ENCODE measurements at regions not wholly inside any gene's neighbourhood (a gene's known extent, or its start where the extent isn't known, plus 50 kb on each side); places are given as distances from the start of the nearest gene placed in this dataset.

DNA sequence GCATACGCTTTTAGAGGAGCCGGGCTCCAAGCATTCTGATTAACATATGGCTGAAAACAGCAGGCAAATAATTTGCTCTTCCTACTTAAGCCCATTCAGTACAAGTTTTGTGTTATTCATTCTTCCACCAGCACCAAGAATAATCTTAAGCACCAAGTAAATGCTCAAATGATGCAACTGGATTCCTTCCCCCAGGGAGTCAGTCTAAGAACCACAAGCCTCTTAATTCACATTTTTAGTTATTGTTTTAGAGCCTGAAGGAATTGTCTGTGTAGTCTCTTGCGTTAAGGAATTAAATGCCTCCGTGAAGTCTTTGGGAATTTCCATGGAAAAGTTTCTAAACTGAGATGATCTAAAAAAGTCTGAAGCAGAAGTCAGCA is 61.5 kb upstream of the MAGEB2 start:
- POLR2A ChIA-PET (ENCODE audit: unreplicated experiment): no interaction called here
- H3K27me3 ChIP-seq (ENCODE audit: low read length): no peaks in the 10 kb centered on the region

DNA sequence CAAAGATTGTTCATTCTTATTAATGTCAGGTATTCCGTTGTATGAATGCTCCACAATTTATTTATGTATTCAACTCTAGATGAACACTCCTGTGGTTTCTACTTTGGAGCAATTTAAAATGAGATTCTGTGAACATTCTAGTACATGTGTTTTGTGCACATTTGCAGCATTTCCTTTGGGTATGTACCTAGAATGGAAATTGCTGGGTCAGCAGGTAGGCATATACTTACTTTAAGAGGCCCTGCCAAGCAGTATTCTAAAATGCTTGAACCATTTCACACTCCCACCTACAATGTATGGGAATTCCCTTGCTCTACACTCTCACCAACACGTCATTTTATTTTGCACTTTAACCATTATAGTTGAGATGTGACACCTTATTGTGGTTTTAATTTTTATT is 59.4 kb upstream of the MAGEB2 start:
- ChIA-PET POLR2A (ENCODE audit: unreplicated experiment) (no interaction called here), CTCF (no interaction called here)
- DNase-seq (no peak), ATAC-seq (no peak)
- H3K79me2 ChIP-seq (ENCODE audit: low read length): no peaks in the 10 kb centered on the region
- H2AFZ ChIP-seq (ENCODE audit: low read length): no peak overlapping the region
- H3K27me3 ChIP-seq (ENCODE audit: low read length): no peaks in the 10 kb centered on the region
- H3K36me3 ChIP-seq (ENCODE audit: low read depth, low read length): no peaks in the 10 kb centered on the region
- H3K27ac ChIP-seq (ENCODE audit: low read length): no peak overlapping the region
- no peak overlapping the region for H3K4me2 ChIP-seq (ENCODE audit: low read length)
- H3K4me1 ChIP-seq (ENCODE audit: insufficient read depth, low read length): no peaks in the 10 kb centered on the region
- TF ChIP-seq EZH2 (IDR thresholded peaks at IDR 0.05; ENCODE audit: low read length, unreplicated experiment) (no peak), EZH2phosphoT487 (IDR thresholded peaks at IDR 0.05; ENCODE audit: borderline replicate concordance, low read length) (no peak)
- TF ChIP-seq, protein P1, sequence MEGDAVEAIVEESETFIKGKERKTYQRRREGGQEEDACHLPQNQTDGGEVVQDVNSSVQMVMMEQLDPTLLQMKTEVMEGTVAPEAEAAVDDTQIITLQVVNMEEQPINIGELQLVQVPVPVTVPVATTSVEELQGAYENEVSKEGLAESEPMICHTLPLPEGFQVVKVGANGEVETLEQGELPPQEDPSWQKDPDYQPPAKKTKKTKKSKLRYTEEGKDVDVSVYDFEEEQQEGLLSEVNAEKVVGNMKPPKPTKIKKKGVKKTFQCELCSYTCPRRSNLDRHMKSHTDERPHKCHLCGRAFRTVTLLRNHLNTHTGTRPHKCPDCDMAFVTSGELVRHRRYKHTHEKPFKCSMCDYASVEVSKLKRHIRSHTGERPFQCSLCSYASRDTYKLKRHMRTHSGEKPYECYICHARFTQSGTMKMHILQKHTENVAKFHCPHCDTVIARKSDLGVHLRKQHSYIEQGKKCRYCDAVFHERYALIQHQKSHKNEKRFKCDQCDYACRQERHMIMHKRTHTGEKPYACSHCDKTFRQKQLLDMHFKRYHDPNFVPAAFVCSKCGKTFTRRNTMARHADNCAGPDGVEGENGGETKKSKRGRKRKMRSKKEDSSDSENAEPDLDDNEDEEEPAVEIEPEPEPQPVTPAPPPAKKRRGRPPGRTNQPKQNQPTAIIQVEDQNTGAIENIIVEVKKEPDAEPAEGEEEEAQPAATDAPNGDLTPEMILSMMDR (conservative IDR thresholded peaks at IDR 0.05; ENCODE audit: low read depth, low read length): no peak
- intact Hi-C loops (cut with micrococcal nuclease): no loop called here
- H4K20me1 ChIP-seq (ENCODE audit: low read length): no peaks in the 10 kb centered on the region
- BruUV-seq (replicated peaks): no TSS peak
- no peaks in the 10 kb centered on the region for H3F3A ChIP-seq (ENCODE audit: low read length, unreplicated experiment)
- no peak overlapping the region for H3K9ac ChIP-seq (ENCODE audit: low read length)
- H3K9me3 ChIP-seq (ENCODE audit: low read length): no peaks in the 10 kb centered on the region
- H3K4me3 ChIP-seq (ENCODE audit: low read length): no peak overlapping the region
- H3K9me2 ChIP-seq (replicated peaks; ENCODE audit: low read length): no peaks in the 10 kb centered on the region

More for the DNA sequence above, 61.5 kb upstream of the MAGEB2 start:
- Histone ChIP-seq H3K9me3 (ENCODE audit: low read length) (no peaks in the 10 kb centered on the region), H3F3A (ENCODE audit: low read length, unreplicated experiment) (no peaks in the 10 kb centered on the region), H3K9me2 (replicated peaks; ENCODE audit: low read length) (no peaks in the 10 kb centered on the region), H3K4me1 (ENCODE audit: insufficient read depth, low read length) (peaks cover 4% of the 10 kb centered on the region; the same call in 1 of the 2 replicates), H3K4me3 (ENCODE audit: low read length) (no peak overlapping the region), H3K4me2 (ENCODE audit: low read length) (no peak overlapping the region), H3K27ac (ENCODE audit: low read length) (no peak overlapping the region), H3K79me2 (ENCODE audit: low read length) (no peaks in the 10 kb centered on the region), H2AFZ (ENCODE audit: low read length) (no peak overlapping the region), H3K9ac (ENCODE audit: low read length) (no peak overlapping the region), H3K36me3 (ENCODE audit: low read depth, low read length) (no peaks in the 10 kb centered on the region), H4K20me1 (ENCODE audit: low read length) (no peaks in the 10 kb centered on the region)
- no peak for DNase-seq
- intact Hi-C loops (cut with micrococcal nuclease): no loop called here
- ATAC-seq: no peak
- TF ChIP-seq EZH2phosphoT487 (IDR thresholded peaks at IDR 0.05; ENCODE audit: borderline replicate concordance, low read length) (no peak), EZH2 (IDR thresholded peaks at IDR 0.05; ENCODE audit: low read length, unreplicated experiment) (no peak)
- TF ChIP-seq, protein P1 (conservative IDR thresholded peaks at IDR 0.05; ENCODE audit: low read depth, low read length): no peak
- BruUV-seq (replicated peaks): no TSS peak
- CTCF ChIA-PET: no interaction called here

DNA sequence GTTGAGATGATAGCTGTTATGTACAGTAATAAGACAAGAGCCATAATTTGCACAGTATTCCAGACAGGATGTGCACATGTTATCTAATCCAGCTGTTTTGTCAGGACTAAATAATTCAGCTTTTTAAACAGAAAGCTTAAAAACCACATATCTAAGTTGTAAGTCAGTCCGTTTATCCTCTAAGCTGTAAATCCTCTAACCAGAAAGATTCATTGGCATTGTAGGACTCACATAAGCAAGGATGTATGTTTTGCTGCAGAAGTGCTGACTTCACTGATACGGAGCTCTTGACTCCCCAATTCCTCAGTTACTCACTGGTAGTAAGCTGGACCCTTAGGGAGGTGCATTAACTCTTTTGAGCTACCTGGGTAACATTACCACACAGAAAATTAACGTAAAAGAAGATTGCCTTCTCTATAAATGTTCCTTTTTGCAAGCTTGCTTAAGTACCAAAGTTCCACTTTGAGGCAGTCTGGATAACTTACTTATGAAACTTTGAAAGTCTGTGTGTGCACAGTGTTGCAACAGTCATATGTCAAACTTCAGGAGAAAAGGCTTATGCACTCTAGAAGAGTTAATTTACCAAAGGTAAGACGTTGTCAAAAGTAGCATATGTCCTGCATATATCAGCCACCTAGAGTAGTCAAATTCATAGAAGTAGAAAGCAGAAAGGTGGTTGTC is 58.3 kb upstream of the MAGEB2 start:
- Histone ChIP-seq H3K9me3 (ENCODE audit: low read length) (no peaks in the 10 kb centered on the region), H3K36me3 (ENCODE audit: low read depth, low read length) (no peaks in the 10 kb centered on the region), H3K27me3 (ENCODE audit: low read length) (no peaks in the 10 kb centered on the region), H3K79me2 (ENCODE audit: low read length) (no peaks in the 10 kb centered on the region), H3K9ac (ENCODE audit: low read length) (no peak overlapping the region), H3K9me2 (replicated peaks; ENCODE audit: low read length) (no peaks in the 10 kb centered on the region), H3K4me1 (ENCODE audit: insufficient read depth, low read length) (no peaks in the 10 kb centered on the region), H3F3A (ENCODE audit: low read length, unreplicated experiment) (no peaks in the 10 kb centered on the region), H3K4me3 (ENCODE audit: low read length) (no peak overlapping the region), H3K27ac (ENCODE audit: low read length) (no peak overlapping the region), H3K4me2 (ENCODE audit: low read length) (no peak overlapping the region), H4K20me1 (ENCODE audit: low read length) (no peaks in the 10 kb centered on the region), H2AFZ (ENCODE audit: low read length) (no peak overlapping the region)
- ATAC-seq (no peak), DNase-seq (no peak)
- POLR2A ChIA-PET (ENCODE audit: unreplicated experiment): interaction anchor here (0.6 kb wide), 1 partner anchor 10 kb away, joined by 3 read pairs; no protein-coding TSS in a partner anchor
- intact Hi-C loops (cut with micrococcal nuclease): no loop called here
- TF ChIP-seq, protein P1 (conservative IDR thresholded peaks at IDR 0.05; ENCODE audit: low read depth, low read length): no peak
- TF ChIP-seq EZH2 (IDR thresholded peaks at IDR 0.05; ENCODE audit: low read length, unreplicated experiment) (no peak), EZH2phosphoT487 (IDR thresholded peaks at IDR 0.05; ENCODE audit: borderline replicate concordance, low read length) (no peak)
- CTCF ChIA-PET: no interaction called here
- BruUV-seq (replicated peaks): no TSS peak

All from PC-3 (cell line).